NT2/D1 (cell line): ENCODE measurements at regions not wholly inside any gene's neighbourhood (a gene's known extent, or its start where the extent isn't known, plus 50 kb on each side); places are given as distances from the start of the nearest gene placed in this dataset.
"Not testable (repeated sequence)": the region's sequence is repeated elsewhere in the genome, so short reads cannot be mapped to it uniquely, and the experiment has no call there.

Experiments
- DNase-seq: peaks from one replicate; pipeline ENCODE4 v3.0.0-alpha.2; 2011; ENCODE audit warnings: low read depth, low spot score
- H3K27me3 ChIP-seq: 2 replicates; pipeline ENCODE4 v1.6.0; 2011; ENCODE audit warnings: mild to moderate bottlenecking; ENCODE audit not compliant: insufficient read length, insufficient read depth
- H3K36me3 ChIP-seq: 2 replicates; pipeline ENCODE4 v1.6.1; 2011; ENCODE audit warnings: mild to moderate bottlenecking, low read length, mixed read lengths; ENCODE audit not compliant: insufficient read depth, insufficient read length
- H3K4me1 ChIP-seq: 2 replicates; pipeline ENCODE4 v1.5.1; 2011; ENCODE audit not compliant: insufficient read depth, insufficient read length
- H3K4me3 ChIP-seq: 2 replicates; pipeline ENCODE4 v1.5.1; 2011; ENCODE audit warnings: low read depth; ENCODE audit not compliant: insufficient read length
- H3K9ac ChIP-seq: 2 replicates; pipeline ENCODE4 v1.6.0; 2011; ENCODE audit warnings: low read depth; ENCODE audit not compliant: insufficient read length
- H3K9me3 ChIP-seq: 2 replicates; pipeline ENCODE4 v1.5.1; 2011; ENCODE audit warnings: mild to moderate bottlenecking, low read length; ENCODE audit not compliant: insufficient read depth
- SUZ12 ChIP-seq: IDR thresholded peaks from 2 replicates; pipeline ENCODE4 v1.6.1; 2011; ENCODE audit not compliant: insufficient read length, insufficient read depth; ENCODE audit errors: extremely low read depth
- YY1 ChIP-seq: IDR thresholded peaks from 2 replicates; pipeline ENCODE4 v1.6.1; 2011; ENCODE audit not compliant: insufficient read length, insufficient read depth
- ZNF274 ChIP-seq: IDR thresholded peaks from 2 replicates; pipeline ENCODE4 v1.6.1; 2011; ENCODE audit warnings: mild to moderate bottlenecking, low read depth, low read length

GRCh38 chr20:26295006-26295405, 598.4 kb upstream of the ZNF337 start:
- no peaks in the 10 kb centered on the region for H3K4me1 ChIP-seq
- no peaks in the 10 kb centered on the region for H3K36me3 ChIP-seq
- DNase-seq = no peak
- no peak for TF ChIP-seq ZNF274
- no peak for TF ChIP-seq YY1
- no peak for TF ChIP-seq SUZ12
- no peak overlapping the region for H3K4me3 ChIP-seq
- H3K9ac ChIP-seq = no peak overlapping the region
- H3K27me3 ChIP-seq = no peaks in the 10 kb centered on the region
- no peaks in the 10 kb centered on the region for H3K9me3 ChIP-seq

GRCh38 chr20:26288379-26289061, 591.9 kb upstream of the ZNF337 start:
- H3K36me3 ChIP-seq, H3K27me3 ChIP-seq, DNase-seq, H3K9ac ChIP-seq, H3K9me3 ChIP-seq, H3K4me1 ChIP-seq, H3K4me3 ChIP-seq: not testable (repeated sequence)

- H3K9ac ChIP-seq = no peak overlapping the region
Measured at GRCh38 chr20:26279238-26279637, 582.6 kb upstream of the ZNF337 start.

GRCh38 chr20:26277339-26277738, 580.7 kb upstream of the ZNF337 start:
- Histone ChIP-seq H3K36me3 (no peaks in the 10 kb centered on the region), H3K9ac (no peak overlapping the region), H3K27me3 (no peaks in the 10 kb centered on the region), H3K4me1 (no peaks in the 10 kb centered on the region), H3K9me3 (no peaks in the 10 kb centered on the region), H3K4me3 (no peak overlapping the region)
- TF ChIP-seq SUZ12 (no peak), ZNF274 (no peak), YY1 (no peak)
- DNase-seq = no peak

More at GRCh38 chr20:26279238-26279637, 582.6 kb upstream of the ZNF337 start:
- DNase-seq = no peak
- H3K4me1 ChIP-seq = no peaks in the 10 kb centered on the region
- no peak for TF ChIP-seq ZNF274
- no peak for TF ChIP-seq SUZ12
- no peak for TF ChIP-seq YY1
- no peaks in the 10 kb centered on the region for H3K36me3 ChIP-seq
- H3K27me3 ChIP-seq = no peaks in the 10 kb centered on the region
- no peak overlapping the region for H3K4me3 ChIP-seq
- H3K9me3 ChIP-seq = no peaks in the 10 kb centered on the region

GRCh38 chr20:26276554-26277210, 580.0 kb upstream of the ZNF337 start:
- no peaks in the 10 kb centered on the region for H3K36me3 ChIP-seq
- H3K4me3 ChIP-seq = no peak overlapping the region
- no peaks in the 10 kb centered on the region for H3K4me1 ChIP-seq
- TF ChIP-seq ZNF274 (no peak), SUZ12 (no peak), YY1 (no peak)
- no peak for DNase-seq
- H3K27me3 ChIP-seq = no peaks in the 10 kb centered on the region
- no peak overlapping the region for H3K9ac ChIP-seq
- H3K9me3 ChIP-seq = no peaks in the 10 kb centered on the region

- H3K9me3 ChIP-seq, H3K4me3 ChIP-seq, H3K36me3 ChIP-seq, DNase-seq, H3K4me1 ChIP-seq, H3K27me3 ChIP-seq, H3K9ac ChIP-seq: not testable (repeated sequence)
Measured at GRCh38 chr20:26268762-26269161, 572.1 kb upstream of the ZNF337 start.

GRCh38 chr20:26260925-26261324, 564.3 kb upstream of the ZNF337 start:
- H3K27me3 ChIP-seq, H3K9me3 ChIP-seq, H3K4me1 ChIP-seq, H3K9ac ChIP-seq, H3K36me3 ChIP-seq, H3K4me3 ChIP-seq, DNase-seq: not testable (repeated sequence)

- H3K27me3 ChIP-seq, H3K4me3 ChIP-seq: not testable (repeated sequence)
Measured at GRCh38 chr20:26252311-26252975, 555.8 kb upstream of the ZNF337 start.

GRCh38 chr20:26251376-26251775, 554.7 kb upstream of the ZNF337 start:
- DNase-seq, H3K9ac ChIP-seq: not testable (repeated sequence)

More at GRCh38 chr20:26252311-26252975, 555.8 kb upstream of the ZNF337 start:
- not testable (repeated sequence) for DNase-seq, H3K9ac ChIP-seq, H3K4me1 ChIP-seq, H3K36me3 ChIP-seq, H3K9me3 ChIP-seq

GRCh38 chr20:26250249-26251114, 553.8 kb upstream of the ZNF337 start:
- H3K27me3 ChIP-seq, H3K36me3 ChIP-seq, H3K4me1 ChIP-seq, H3K9ac ChIP-seq, H3K4me3 ChIP-seq, DNase-seq, H3K9me3 ChIP-seq: not testable (repeated sequence)

More at GRCh38 chr20:26251376-26251775, 554.7 kb upstream of the ZNF337 start:
- not testable (repeated sequence) for H3K36me3 ChIP-seq, H3K9me3 ChIP-seq, H3K4me3 ChIP-seq, H3K4me1 ChIP-seq, H3K27me3 ChIP-seq
